Activated CD8-positive, alpha-beta memory T cell treated with anti-CD3 and anti-CD28 coated beads for 1 hour (primary cell): ENCODE measurements at regions not wholly inside any gene's neighbourhood (a gene's known extent, or its start where the extent isn't known, plus 50 kb on each side); places are given as distances from the start of the nearest gene placed in this dataset.
"Not testable (repeated sequence)": the region's sequence is repeated elsewhere in the genome, so short reads cannot be mapped to it uniquely, and the experiment has no call there.

Experiments used
- DNase-seq, 2 donors: peaks; one replicate each; pipeline ENCODE4 v3.0.0-alpha.2; 2020; ENCODE audit warnings: low read depth in 1 of 2; ENCODE audit errors: extremely low read depth in 1 of 2

GRCh38 chr18:70553936-70554260 is 265.1 kb downstream of the SOCS6 start:
- DNase-seq = no peak

- DNase-seq = no peak
Measured at GRCh38 chr18:70553245-70553935, 264.5 kb downstream of the SOCS6 start.

GRCh38 chr18:70536370-70537062 is 247.7 kb downstream of the SOCS6 start:
- no peak for DNase-seq

GRCh38 chr18:70535041-70535440 is 246.2 kb downstream of the SOCS6 start:
- DNase-seq = no peak

- not testable (repeated sequence) for DNase-seq
Measured at GRCh38 chr18:70525322-70525721, 236.5 kb downstream of the SOCS6 start.

- no peak for DNase-seq
Measured at GRCh38 chr18:70523792-70524182, 234.9 kb downstream of the SOCS6 start.

- DNase-seq = no peak
Measured at GRCh38 chr18:70523035-70523791, 234.4 kb downstream of the SOCS6 start.

- DNase-seq = no peak
Measured at GRCh38 chr18:70522183-70522680, 233.4 kb downstream of the SOCS6 start.

- DNase-seq = no peak
Measured at GRCh38 chr18:70520867-70521266, 232.0 kb downstream of the SOCS6 start.

- no peak for DNase-seq
Measured at GRCh38 chr18:70513502-70514171, 224.8 kb downstream of the SOCS6 start.

- no peak for DNase-seq
Measured at GRCh38 chr18:70507970-70508369, 219.1 kb downstream of the SOCS6 start.

- DNase-seq = no peak
Measured at GRCh38 chr18:70506511-70506910, 217.7 kb downstream of the SOCS6 start.

GRCh38 chr18:70503060-70503459 is 214.2 kb downstream of the SOCS6 start:
- no peak for DNase-seq

- no peak for DNase-seq
Measured at GRCh38 chr18:70501358-70501757, 212.5 kb downstream of the SOCS6 start.

GRCh38 chr18:70500748-70501147 is 211.9 kb downstream of the SOCS6 start:
- DNase-seq = no peak

GRCh38 chr18:70499218-70499691 is 210.4 kb downstream of the SOCS6 start:
- DNase-seq = no peak

GRCh38 chr18:70496353-70497294 is 207.8 kb downstream of the SOCS6 start:
- no peak for DNase-seq

- DNase-seq = no peak
Measured at GRCh38 chr18:70494524-70494923, 205.7 kb downstream of the SOCS6 start.

- no peak for DNase-seq
Measured at GRCh38 chr18:70493461-70493860, 204.6 kb downstream of the SOCS6 start.
